Adipose tissue (tissue), 3 donors: ENCODE measurements at regions not wholly inside any gene's neighbourhood (a gene's known extent, or its start where the extent isn't known, plus 50 kb on each side); places are given as distances from the start of the nearest gene placed in this dataset.
"Not testable (repeated sequence)": the region's sequence is repeated elsewhere in the genome, so short reads cannot be mapped to it uniquely, and the experiment has no call there.

Experiments used
- H3K27ac ChIP-seq: one replicate; pipeline ENCODE4 v1.5.1; 2013; ENCODE audit warnings: low read depth, low read length
- WGBS, 3 donors: extraction: QIAGEN DNeasy Blood & Tissue Kit; methylation state at CpG; one replicate each; pipeline ENCODE4 v1.1.7; 2013; 5-methylcytosine and 5-hydroxymethylcytosine counted together
- donor health status: healthy with polysubstance abuse.
- donor health status: Bipolar disorder and iron deficiency.
- donor health status: healthy.

DNA sequence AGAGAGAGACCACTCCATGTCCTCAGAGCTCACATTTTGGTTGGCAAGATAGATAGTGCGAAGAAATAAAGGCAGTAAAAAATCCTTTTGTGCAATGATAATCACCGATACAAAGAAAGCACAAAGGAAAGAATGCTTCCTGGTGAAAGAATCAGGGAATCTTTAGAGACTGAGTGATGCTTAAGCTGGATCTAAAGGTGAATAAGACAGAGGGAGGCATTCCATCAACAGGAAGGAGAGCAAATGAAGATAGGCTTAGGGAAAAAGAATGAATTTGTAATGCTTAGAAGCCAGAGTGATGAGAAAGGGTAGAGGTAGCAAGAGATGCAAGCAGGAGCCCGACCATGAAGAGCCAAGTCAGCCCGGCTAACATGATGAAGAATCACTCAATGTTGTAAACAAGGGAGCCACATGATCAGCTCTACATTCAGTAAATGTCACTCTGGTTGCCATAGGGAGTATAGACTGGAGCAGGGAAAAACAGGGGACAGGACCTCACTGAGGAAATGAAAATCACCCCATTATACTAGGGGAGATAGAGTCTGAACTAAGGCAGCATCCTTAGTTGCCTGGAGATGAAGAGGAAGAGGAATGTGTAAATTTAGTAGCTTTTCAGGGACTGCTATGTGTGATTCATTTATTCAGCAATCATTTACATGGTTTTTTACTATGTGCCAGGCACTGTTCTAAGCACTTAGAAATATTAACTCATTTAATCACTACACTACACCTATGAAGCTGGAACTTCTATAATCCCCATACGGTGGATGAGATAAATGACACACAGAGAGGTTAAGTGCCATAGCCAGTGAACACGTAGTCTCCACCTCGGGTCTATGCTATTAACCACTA, 402.6 kb upstream of the NFIA start:
- H3K27ac ChIP-seq, result no peak overlapping the region
- WGBS, 3 donors, result 73 to 85% (median 78%) methylated on average over 7 of the region's 7 CpGs

DNA sequence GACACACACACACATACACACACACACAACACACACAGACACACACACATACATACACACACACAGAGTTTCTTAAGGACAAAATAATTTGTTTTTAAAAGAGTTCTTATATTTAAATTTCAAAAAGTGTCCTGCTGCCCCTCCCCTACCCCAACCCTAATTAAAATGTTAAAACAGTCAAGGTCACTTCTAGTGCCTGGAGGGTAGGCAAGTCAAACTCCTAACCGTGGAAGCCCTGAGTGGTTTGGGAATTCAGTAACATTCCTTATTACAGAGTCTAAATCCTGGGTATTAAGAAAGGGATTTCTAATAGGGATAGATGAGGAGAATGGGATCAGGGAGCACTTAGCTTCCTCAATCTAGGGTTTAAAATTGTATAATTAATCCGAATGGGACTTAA, 403.6 kb upstream of the NFIA start:
- no peak overlapping the region for H3K27ac ChIP-seq
- 50 to 76% (median 66%) methylated on average over 2 of the region's 2 CpGs for WGBS, 3 donors

DNA sequence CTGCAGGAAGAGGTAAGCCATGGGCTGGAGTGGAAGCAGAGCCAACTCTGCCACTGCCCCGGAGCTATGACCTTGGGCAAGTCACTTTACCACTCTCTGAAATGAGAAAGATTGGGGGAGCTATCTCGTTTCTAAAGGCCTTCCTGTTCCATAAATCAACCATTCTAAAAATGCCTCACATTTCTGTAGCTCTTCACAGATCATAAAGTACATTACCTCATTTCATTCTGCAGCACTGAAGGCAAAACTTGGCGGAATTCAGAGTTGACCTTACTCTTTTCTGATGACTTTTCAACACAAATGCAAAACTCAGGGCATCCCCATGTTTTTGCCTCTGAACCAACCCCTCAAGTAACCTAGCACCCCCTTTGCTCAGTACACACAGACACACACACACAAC, 404.0 kb upstream of the NFIA start:
- 44 to 67% (median 66%) methylated on average over 3 of the region's 3 CpGs for WGBS, 3 donors

DNA sequence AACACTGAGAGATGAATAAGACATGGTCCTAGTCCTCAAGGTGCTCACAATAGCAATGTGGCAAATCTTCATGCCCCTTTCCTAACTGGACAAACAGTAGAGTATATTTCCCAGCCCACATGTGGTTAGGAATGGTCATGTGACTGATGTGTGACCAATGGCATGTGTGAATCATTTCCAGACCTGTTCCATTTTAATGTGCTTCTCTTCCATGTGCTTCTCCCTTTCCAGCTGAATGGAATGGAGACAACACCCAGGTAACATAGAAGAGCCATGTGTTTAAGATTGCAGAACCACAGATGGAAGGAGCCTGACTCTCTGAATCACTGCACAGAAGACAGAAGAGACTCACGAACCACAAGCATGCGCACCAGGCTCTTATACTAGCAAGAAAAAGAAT, 409.9 kb upstream of the NFIA start:
- no peak overlapping the region for H3K27ac ChIP-seq
- 90 to 97% (median 95%) methylated on average over 2 of the region's 2 CpGs for WGBS, 3 donors

More for the DNA sequence above, 404.0 kb upstream of the NFIA start:
- H3K27ac ChIP-seq, result no peak overlapping the region

DNA sequence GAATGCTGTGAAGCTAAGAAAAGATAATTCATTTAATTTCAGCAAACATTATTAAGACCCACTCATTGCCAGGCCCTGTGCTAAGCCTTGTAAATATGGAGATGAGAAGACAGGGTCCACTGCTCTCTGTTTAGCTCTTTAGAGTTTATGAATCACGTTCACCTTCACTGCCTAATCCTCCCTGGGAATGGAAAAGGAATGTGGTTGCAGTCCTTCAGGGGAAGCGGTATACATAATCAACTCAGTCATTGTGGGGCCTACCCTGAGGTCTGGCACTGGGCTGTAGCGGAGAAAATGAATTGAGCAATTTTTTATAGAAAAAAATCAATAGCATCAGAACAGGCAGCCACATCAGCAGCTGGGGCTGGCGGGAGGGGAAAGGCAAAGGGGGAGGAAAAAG, 412.1 kb upstream of the NFIA start:
- no peak overlapping the region for H3K27ac ChIP-seq
- WGBS, 3 donors, result 61 to 95% (median 90%) methylated on average over 4 of the region's 4 CpGs

DNA sequence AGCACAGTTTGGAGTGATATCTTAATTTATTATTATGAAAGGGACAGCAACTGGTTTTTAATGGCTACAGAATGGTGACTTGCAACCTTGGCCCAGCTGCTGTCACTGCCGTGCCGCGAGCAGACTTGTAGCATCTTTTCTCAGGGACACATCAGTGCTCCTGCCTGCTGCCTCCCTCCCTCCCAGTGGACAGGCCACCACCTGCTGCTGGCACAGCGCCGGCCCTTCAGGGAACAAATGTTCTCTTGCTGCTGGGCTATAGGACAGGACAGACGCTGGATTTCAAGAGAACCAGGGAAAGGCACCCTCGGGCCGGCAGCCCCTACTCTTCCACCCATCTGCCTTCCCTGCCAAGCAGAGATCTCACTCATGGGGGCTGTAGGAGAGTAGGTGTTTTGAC, 413.8 kb upstream of the NFIA start:
- WGBS, 3 donors, result 89 to 93% (median 91%) methylated on average over 8 of the region's 8 CpGs
- H3K27ac ChIP-seq, result no peak overlapping the region

DNA sequence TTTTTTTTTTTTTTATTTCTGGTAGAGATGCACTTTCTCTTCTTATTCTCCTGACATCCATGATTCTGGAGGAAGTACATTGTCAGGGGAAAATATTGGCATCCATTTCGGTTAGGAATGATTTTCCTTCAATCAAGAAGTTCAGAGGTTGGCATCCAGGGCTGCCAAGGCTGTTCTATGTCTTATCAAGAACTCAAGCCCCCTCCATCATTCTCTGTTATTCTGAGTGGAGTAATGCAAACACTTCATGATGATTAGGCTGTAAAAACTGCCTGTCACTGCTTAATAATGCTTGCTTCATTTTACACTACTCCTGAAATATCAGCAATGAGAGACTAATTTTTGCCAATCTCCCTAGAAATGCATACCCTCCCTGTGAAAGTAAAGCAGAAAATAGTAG, 417.1 kb upstream of the NFIA start:
- no peak overlapping the region for H3K27ac ChIP-seq
- 65 to 88% (median 85%) methylated on average over 1 of the region's 1 CpG for WGBS, 3 donors

DNA sequence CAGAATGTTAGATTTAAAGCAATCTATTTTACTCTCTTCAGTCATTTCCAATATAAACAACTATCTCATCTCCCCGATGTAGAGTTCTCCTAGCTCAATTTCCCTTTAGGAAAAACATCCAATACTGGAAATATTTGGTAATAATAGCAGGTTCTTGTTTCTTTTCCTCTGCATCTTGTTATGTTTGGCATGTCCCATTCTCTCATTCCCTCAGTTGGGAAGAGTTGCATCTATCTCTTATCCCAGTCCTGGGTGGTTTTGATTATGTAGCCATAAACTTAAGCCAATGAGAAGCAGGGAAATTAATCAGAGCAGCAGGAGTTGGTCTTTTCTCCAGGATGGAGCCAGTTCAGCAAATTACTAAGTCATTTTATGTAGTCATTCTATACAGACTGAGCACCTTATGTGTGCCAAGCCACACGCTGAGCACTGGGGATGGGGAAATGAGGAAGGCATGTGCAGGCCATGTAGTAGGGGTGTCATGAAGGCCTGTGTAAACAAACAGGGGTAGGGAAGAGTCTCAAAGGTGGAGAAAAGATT, 418.2 kb upstream of the NFIA start:
- H3K27ac ChIP-seq, result no peak overlapping the region
- 66 to 87% (median 79%) methylated on average over 2 of the region's 2 CpGs for WGBS, 3 donors

DNA sequence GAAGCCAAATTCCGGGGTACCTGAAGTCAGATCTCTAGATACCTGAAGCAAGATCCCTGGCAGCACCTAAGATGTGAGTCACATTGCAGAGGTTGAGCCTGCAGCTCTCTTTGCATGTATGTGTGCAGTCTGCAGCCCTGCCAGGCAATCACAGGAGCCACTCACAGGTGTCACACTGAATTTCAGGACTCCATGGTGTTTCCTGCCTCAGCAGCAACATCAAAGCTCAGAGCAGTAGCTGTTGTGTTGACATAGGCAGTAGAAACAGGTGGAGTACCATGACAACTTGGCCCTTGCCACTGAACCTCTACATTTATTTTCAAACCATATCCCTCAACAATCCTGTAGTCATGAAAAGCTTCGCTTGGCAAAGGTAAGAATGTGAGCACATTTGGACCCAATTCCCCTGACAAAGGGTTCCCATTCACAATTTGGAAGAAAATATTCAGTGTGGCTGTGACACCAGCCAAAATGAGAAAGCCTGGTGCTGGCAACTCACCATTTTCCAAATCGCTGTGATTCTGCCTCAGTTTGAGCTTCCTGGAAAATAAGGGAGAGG, 419.8 kb upstream of the NFIA start:
- H3K27ac ChIP-seq, result no peak overlapping the region
- WGBS, 3 donors, result 65 to 89% (median 89%) methylated on average over 3 of the region's 3 CpGs

DNA sequence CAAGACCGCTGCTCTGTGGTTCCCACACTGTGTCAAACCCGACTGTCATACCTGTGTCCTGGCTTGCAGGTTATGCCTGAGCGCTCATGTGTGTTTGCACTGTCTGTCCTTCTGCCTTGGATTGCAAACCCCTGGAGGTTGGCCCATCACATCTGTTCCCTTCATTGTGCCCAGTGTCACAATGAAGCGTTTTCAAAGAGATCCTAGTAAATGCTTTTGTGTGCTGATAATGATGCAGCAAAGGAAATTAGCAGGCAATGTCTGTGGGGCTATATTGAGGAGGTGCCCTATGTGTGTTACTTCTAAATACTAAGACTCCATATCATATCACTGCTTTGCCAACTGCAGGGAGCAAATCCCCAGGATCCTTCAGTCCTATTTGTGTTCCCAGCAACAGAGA, 424.4 kb upstream of the NFIA start:
- 81 to 93% (median 90%) methylated on average over 4 of the region's 4 CpGs for WGBS, 3 donors
- H3K27ac ChIP-seq, result no peak overlapping the region

DNA sequence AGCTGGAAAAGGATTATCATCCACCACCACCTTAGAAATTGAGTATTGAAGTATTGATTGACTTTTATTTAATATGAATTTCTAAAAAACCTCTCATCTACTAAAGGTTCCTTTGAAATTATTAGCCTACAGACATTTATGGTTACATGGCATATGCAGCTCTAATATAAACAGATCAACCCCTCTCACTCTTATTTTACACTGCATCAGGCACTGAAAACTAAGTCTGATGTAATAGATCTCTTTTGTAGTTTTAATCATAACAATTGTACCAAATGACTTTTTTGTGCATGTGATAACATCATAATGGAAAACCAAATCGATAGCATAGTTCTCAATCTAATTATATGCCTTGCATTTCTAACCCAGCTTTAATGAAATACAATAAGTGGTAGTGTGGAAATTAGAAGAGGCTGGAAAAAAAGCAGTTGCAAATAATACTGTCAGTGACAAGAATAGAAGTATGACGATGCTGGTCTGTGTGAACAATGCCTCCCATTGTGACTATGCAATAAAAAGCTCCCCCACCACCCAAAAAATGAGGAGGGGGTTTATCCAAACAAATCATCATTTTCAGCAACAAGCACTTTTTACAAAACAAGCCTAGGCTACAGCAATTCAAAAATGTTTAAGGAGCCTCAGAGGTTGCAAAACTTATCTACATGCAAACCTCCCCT, 426.5 kb upstream of the NFIA start:
- WGBS, 3 donors, result 70 to 88% (median 77%) methylated on average over 2 of the region's 2 CpGs
- H3K27ac ChIP-seq, result no peak overlapping the region

DNA sequence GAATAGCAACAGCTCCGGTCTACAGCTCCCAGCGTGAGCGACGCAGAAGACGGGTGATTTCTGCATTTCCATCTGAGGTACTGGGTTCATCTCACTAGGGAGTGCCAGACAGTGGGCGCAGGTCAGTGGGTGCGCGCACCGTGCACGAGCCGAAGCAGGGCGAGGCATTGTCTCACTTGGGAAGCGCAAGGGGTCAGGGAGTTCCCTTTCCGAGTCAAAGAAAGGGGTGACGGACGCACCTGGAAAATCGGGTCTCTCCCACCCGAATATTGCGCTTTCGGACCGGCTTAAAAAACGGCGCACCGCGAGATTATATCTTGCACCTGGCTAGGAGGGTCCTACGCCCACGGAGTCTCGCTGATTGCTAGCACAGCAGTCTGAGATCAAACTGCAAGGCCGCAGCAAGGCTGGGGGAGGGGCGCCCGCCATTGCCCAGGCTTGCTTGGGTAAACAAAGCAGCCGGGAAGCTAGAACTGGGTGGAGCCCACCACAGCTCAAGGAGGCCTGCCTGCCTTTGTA, 442.3 kb upstream of the NFIA start:
- WGBS, 3 donors, result 86 to 92% (median 91%) methylated on average over 23 to 32 of the region's 32 CpGs
- H3K27ac ChIP-seq, result not testable (repeated sequence)

DNA sequence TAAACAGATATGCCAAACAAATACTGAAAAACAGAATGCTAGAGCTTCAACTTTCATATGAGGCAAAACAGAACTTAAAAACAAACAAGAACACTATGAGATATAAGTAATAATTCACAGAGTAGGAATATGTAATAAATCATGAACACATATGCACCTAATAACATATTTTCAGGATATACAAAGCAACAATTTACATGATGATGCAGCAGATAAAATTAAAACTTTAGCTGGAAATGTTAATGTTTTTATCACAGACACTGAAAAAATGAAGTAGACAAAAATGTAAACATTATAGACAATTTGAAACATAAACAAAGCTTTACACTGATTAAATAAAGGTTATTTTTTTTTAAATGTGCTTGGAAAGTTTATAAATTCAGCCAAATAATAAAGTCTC, 443.1 kb upstream of the NFIA start:
- H3K27ac ChIP-seq, result no peak overlapping the region

DNA sequence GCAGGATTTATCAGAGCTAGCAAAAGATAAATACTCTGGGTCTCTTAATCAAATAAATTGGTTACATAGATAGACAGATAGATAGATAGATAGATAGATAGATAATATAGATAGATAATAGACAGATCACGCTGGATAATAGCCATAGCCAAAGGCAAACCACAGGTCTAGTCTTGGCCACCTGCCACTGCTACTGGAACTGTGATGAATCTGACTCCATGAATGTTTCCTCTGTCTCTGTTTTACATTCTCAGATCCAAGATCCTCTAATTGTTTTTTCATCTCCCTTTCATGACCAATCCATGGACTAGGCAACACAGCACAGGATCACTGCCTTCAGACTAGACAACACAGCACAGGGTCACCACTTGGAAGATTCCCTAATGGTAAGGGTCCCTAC, 444.7 kb upstream of the NFIA start:
- 64 to 85% (median 83%) methylated on average over 1 of the region's 1 CpG for WGBS, 3 donors
- H3K27ac ChIP-seq, result no peak overlapping the region

DNA sequence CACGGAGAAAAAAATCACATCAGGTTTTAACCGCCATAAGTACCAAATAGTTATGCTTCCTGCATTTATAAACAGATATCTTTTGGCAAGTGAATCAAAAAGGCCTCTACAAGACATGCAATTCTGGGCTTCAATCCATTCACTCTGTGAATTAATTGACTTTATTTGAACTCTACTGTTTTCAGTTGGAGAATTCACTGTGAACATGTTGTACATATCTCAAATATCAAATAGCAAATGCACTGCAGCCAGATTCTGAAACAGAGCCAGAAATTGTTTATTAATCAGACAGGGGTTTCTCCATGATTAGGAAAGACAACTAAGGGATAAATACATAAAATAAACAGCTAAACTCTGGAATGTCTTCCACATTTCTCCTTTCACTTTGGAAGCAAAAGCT, 445.4 kb upstream of the NFIA start:
- WGBS, 3 donors, result 68 to 77% (median 74%) methylated on average over 2 of the region's 2 CpGs
- H3K27ac ChIP-seq, result no peak overlapping the region

DNA sequence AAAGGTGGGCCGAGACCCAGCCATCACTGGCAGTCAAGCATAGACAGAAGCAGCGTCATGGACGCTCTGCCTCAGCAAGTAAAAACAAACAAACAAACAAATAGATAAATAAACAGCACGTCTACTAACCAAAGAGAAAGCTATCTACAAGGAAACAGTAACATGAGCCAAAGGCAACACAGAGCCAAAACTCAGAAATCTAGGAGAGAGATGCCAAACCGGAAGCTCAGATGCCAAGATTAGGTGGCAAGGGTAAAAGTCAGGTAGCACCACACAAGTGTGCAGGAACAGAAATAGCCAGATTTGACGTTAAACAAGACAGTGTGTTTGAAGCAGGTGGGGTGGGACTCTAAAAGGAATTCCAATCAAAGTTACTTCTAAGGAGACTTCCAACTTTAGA, 448.3 kb upstream of the NFIA start:
- no peak overlapping the region for H3K27ac ChIP-seq
- WGBS, 3 donors, result 51 to 87% (median 79%) methylated on average over 6 of the region's 6 CpGs

DNA sequence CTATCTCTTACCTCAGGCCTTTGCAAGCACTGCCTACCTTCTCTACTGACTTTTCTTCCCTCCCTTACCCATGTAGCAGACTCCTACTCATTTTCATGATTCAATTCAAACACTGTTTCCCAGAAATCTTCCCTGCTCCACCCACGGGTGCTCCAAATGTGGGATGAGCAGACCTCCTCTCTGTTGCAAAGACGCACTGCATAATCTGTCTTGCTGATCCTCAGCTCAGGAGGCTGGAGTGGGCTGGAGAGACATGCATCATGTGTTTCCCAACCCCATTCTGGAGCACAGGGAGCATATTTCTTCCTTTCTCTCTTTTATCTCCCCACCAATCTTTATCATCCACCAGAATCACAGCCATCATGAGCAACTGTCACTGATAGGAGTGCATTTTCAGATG, 459.9 kb upstream of the NFIA start:
- 66 to 74% (median 67%) methylated on average over 2 of the region's 2 CpGs for whole genome bisulfite sequencing, 3 donors
- no peak overlapping the region for H3K27ac ChIP-seq

DNA sequence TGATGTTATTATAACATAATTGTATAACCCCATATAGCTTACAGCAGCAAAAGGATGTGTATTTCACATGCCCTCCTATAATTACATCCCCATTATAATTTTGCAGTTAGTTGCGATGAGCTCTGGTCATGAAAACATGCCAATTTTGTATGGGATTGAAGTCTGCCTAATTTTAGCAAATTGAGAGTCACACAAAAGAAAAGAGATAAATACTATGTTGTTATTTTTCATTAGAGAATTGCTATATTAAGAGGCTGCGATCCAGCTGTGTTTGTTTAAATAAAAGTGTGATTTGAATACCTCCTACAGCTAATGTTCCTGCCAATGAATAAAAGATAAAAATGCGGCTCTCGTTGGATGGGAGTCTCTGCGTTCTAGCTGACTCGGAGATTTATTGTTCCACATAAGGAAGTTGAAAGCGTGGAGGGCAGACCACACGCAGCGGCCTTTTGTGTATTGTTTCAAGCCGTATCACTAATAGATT, 461.0 kb upstream of the NFIA start:
- H3K27ac ChIP-seq, result no peak overlapping the region
- 8 to 18% (median 9%) methylated on average over 10 of the region's 10 CpGs for WGBS, 3 donors

DNA sequence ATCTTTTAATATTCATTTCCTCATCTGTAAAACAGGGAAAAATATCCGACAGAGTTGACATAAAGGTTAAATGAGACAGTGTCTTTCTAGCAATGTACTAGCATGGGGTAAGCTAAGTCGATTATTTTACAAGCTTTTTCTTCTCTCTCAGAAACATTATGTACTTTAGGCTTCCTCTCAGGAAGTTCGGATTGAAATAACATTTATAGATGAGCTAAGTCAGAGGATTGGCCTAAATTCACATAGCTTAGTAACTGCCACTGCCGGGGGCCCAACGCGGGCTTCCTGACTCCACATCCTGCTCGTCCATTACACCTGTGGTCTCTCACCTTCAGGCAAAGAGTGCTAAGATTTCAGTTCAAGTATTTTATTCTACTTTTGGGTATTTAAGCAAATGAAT, 462.3 kb upstream of the NFIA start:
- 43 to 72% (median 57%) methylated on average over 7 of the region's 7 CpGs for WGBS, 3 donors
- H3K27ac ChIP-seq, result no peak overlapping the region
